ENCODE measurements at regions not wholly inside any gene's neighbourhood (a gene's known extent, or its start where the extent isn't known, plus 50 kb on each side); places are given as distances from the start of the nearest gene placed in this dataset.

- no peak for DNase-seq (ENCODE audit: low spot score)
- H3K27ac Mint-ChIP-seq, result no peak overlapping the region
- intact Hi-C loops (cut with micrococcal nuclease), result no loop called here
- H3K27me3 Mint-ChIP-seq (ENCODE audit: insufficient read depth), result no peaks in the 10 kb centered on the region
- no peaks in the 10 kb centered on the region for H3K36me3 Mint-ChIP-seq (ENCODE audit: low read depth)
- H3K9me3 Mint-ChIP-seq, result no peaks in the 10 kb centered on the region
- no peak overlapping the region for H3K4me3 Mint-ChIP-seq
- H3K4me1 Mint-ChIP-seq (ENCODE audit: low read depth), result no peaks in the 10 kb centered on the region
These were observed 389.5 kb downstream of the ACTL7B start for GRCh38 chr9:108466304-108466703.

- no peaks in the 10 kb centered on the region for H3K36me3 Mint-ChIP-seq (ENCODE audit: low read depth)
- no peaks in the 10 kb centered on the region for H3K9me3 Mint-ChIP-seq
- intact Hi-C loops (cut with micrococcal nuclease), result no loop called here
These were observed 391.7 kb downstream of the ACTL7B start for GRCh38 chr9:108463932-108464606.

GRCh38 chr9:108456903-108457302 is 398.9 kb downstream of the ACTL7B start:
- Mint-ChIP-seq H3K4me3 (no peak overlapping the region), H3K27ac (no peak overlapping the region), H3K27me3 (ENCODE audit: insufficient read depth) (no peaks in the 10 kb centered on the region), H3K36me3 (ENCODE audit: low read depth) (no peaks in the 10 kb centered on the region), H3K9me3 (no peaks in the 10 kb centered on the region), H3K4me1 (ENCODE audit: low read depth) (no peaks in the 10 kb centered on the region)
- intact Hi-C loops (cut with micrococcal nuclease), result no loop called here
- no peak for DNase-seq (ENCODE audit: low spot score)

More at GRCh38 chr9:108463932-108464606, 391.7 kb downstream of the ACTL7B start:
- Mint-ChIP-seq H3K27me3 (ENCODE audit: insufficient read depth) (no peaks in the 10 kb centered on the region), H3K4me1 (ENCODE audit: low read depth) (no peaks in the 10 kb centered on the region), H3K27ac (no peak overlapping the region), H3K4me3 (no peak overlapping the region)
- DNase-seq (ENCODE audit: low spot score), result no peak

- Mint-ChIP-seq H3K36me3 (ENCODE audit: low read depth) (no peaks in the 10 kb centered on the region), H3K4me3 (no peak overlapping the region), H3K27me3 (ENCODE audit: insufficient read depth) (no peaks in the 10 kb centered on the region), H3K4me1 (ENCODE audit: low read depth) (no peaks in the 10 kb centered on the region), H3K9me3 (peaks cover 8% of the 10 kb centered on the region), H3K27ac (no peak overlapping the region)
- intact Hi-C loops (cut with micrococcal nuclease), result no loop called here
- DNase-seq (ENCODE audit: low spot score), result no peak
These were observed 410.2 kb downstream of the ACTL7B start for GRCh38 chr9:108445431-108446071.

- Mint-ChIP-seq H3K27ac (no peak overlapping the region), H3K27me3 (ENCODE audit: insufficient read depth) (no peaks in the 10 kb centered on the region), H3K4me1 (ENCODE audit: low read depth) (no peaks in the 10 kb centered on the region), H3K4me3 (no peak overlapping the region), H3K36me3 (ENCODE audit: low read depth) (no peaks in the 10 kb centered on the region), H3K9me3 (peaks cover 8% of the 10 kb centered on the region)
- DNase-seq (ENCODE audit: low spot score), result no peak
- intact Hi-C loops (cut with micrococcal nuclease), result no loop called here
These were observed 411.1 kb downstream of the ACTL7B start for GRCh38 chr9:108444400-108445358.

GRCh38 chr9:108443741-108444140 is 412.0 kb downstream of the ACTL7B start:
- no peak for DNase-seq (ENCODE audit: low spot score)
- intact Hi-C loops (cut with micrococcal nuclease), result no loop called here
- H3K4me3 Mint-ChIP-seq, result no peak overlapping the region

GRCh38 chr9:108443019-108443633 is 412.7 kb downstream of the ACTL7B start:
- Mint-ChIP-seq H3K4me3 (no peak overlapping the region), H3K9me3 (peaks cover 8% of the 10 kb centered on the region), H3K27ac (no peak overlapping the region), H3K4me1 (ENCODE audit: low read depth) (no peaks in the 10 kb centered on the region), H3K36me3 (ENCODE audit: low read depth) (no peaks in the 10 kb centered on the region), H3K27me3 (ENCODE audit: insufficient read depth) (no peaks in the 10 kb centered on the region)
- no peak for DNase-seq (ENCODE audit: low spot score)
- intact Hi-C loops (cut with micrococcal nuclease), result no loop called here

More at GRCh38 chr9:108443741-108444140, 412.0 kb downstream of the ACTL7B start:
- Mint-ChIP-seq H3K4me1 (ENCODE audit: low read depth) (no peaks in the 10 kb centered on the region), H3K27me3 (ENCODE audit: insufficient read depth) (no peaks in the 10 kb centered on the region), H3K9me3 (peaks cover 8% of the 10 kb centered on the region), H3K27ac (no peak overlapping the region), H3K36me3 (ENCODE audit: low read depth) (no peaks in the 10 kb centered on the region)

GRCh38 chr9:108442627-108443018 is 413.2 kb downstream of the ACTL7B start:
- H3K9me3 Mint-ChIP-seq, result peaks cover 8% of the 10 kb centered on the region
- no peak for DNase-seq (ENCODE audit: low spot score)
- no peak overlapping the region for H3K4me3 Mint-ChIP-seq
- H3K27me3 Mint-ChIP-seq (ENCODE audit: insufficient read depth), result no peaks in the 10 kb centered on the region
- no peaks in the 10 kb centered on the region for H3K4me1 Mint-ChIP-seq (ENCODE audit: low read depth)
- intact Hi-C loops (cut with micrococcal nuclease), result no loop called here
- no peak overlapping the region for H3K27ac Mint-ChIP-seq
- H3K36me3 Mint-ChIP-seq (ENCODE audit: low read depth), result no peaks in the 10 kb centered on the region

GRCh38 chr9:108441726-108442125 is 414.1 kb downstream of the ACTL7B start:
- H3K36me3 Mint-ChIP-seq (ENCODE audit: low read depth), result no peaks in the 10 kb centered on the region
- H3K4me1 Mint-ChIP-seq (ENCODE audit: low read depth), result no peaks in the 10 kb centered on the region
- H3K27me3 Mint-ChIP-seq (ENCODE audit: insufficient read depth), result no peaks in the 10 kb centered on the region
- no peak overlapping the region for H3K27ac Mint-ChIP-seq
- intact Hi-C loops (cut with micrococcal nuclease), result no loop called here
- no peak overlapping the region for H3K4me3 Mint-ChIP-seq
- DNase-seq (ENCODE audit: low spot score), result no peak
- H3K9me3 Mint-ChIP-seq, result peaks cover 8% of the 10 kb centered on the region

GRCh38 chr9:108441251-108441650 is 414.5 kb downstream of the ACTL7B start:
- Mint-ChIP-seq H3K36me3 (ENCODE audit: low read depth) (no peaks in the 10 kb centered on the region), H3K9me3 (peaks cover 8% of the 10 kb centered on the region), H3K4me1 (ENCODE audit: low read depth) (no peaks in the 10 kb centered on the region), H3K27me3 (ENCODE audit: insufficient read depth) (no peaks in the 10 kb centered on the region), H3K27ac (no peak overlapping the region), H3K4me3 (no peak overlapping the region)
- no peak for DNase-seq (ENCODE audit: low spot score)
- intact Hi-C loops (cut with micrococcal nuclease), result no loop called here

- intact Hi-C loops (cut with micrococcal nuclease), result no loop called here
- H3K27me3 Mint-ChIP-seq (ENCODE audit: insufficient read depth), result no peaks in the 10 kb centered on the region
- H3K27ac Mint-ChIP-seq, result no peak overlapping the region
- peaks cover 4% of the 10 kb centered on the region for H3K9me3 Mint-ChIP-seq
- no peak overlapping the region for H3K4me3 Mint-ChIP-seq
- H3K36me3 Mint-ChIP-seq (ENCODE audit: low read depth), result no peaks in the 10 kb centered on the region
- DNase-seq (ENCODE audit: low spot score), result no peak
- H3K4me1 Mint-ChIP-seq (ENCODE audit: low read depth), result no peaks in the 10 kb centered on the region
These were observed 415.8 kb downstream of the ACTL7B start for GRCh38 chr9:108439947-108440346.

- intact Hi-C loops (cut with micrococcal nuclease), result no loop called here
These were observed 418.1 kb downstream of the ACTL7B start for GRCh38 chr9:108437656-108438055.

More at GRCh38 chr9:108437656-108438055, 418.1 kb downstream of the ACTL7B start:
- H3K27ac Mint-ChIP-seq, result no peak overlapping the region
- H3K4me3 Mint-ChIP-seq, result no peak overlapping the region
- H3K27me3 Mint-ChIP-seq (ENCODE audit: insufficient read depth), result no peaks in the 10 kb centered on the region
- H3K4me1 Mint-ChIP-seq (ENCODE audit: low read depth), result no peaks in the 10 kb centered on the region
- DNase-seq (ENCODE audit: low spot score), result no peak
- H3K36me3 Mint-ChIP-seq (ENCODE audit: low read depth), result no peaks in the 10 kb centered on the region
- H3K9me3 Mint-ChIP-seq, result peaks cover 2% of the 10 kb centered on the region

Data from activated T-helper 1 cell treated with anti-CD3 and anti-CD28 coated beads, Interleukin-12 subunit alpha, Interleukin-12 subunit beta, Interleukin-2, Interleukin-4 antibody, amounts not matched to agents 30 ng/mL and 10 ng/mL and 1 ng/mL, durations not matched to agents 14 hours and 24 hours and 36 hours (primary cell).